Heart left ventricle (tissue), 13 donors: ENCODE measurements at regions not wholly inside any gene's neighbourhood (a gene's known extent, or its start where the extent isn't known, plus 50 kb on each side); places are given as distances from the start of the nearest gene placed in this dataset.

ENCODE experiments used
- CTCF ChIP-seq, 12 donors: fragments of 200-600 bp; sonication (generic) in 4 of 12; IDR thresholded peaks; one replicate each; pipeline versions ENCODE4 v1.5.0 to v1.8.0; 2018 to 2022; ENCODE audit warnings: antibody characterized with exemption in 12 of 12, mild to moderate bottlenecking in 5 of 12
- POLR2A ChIP-seq, 2 donors: fragments of 450-650 bp; IDR thresholded peaks; one replicate each; pipeline ENCODE4 v1.6.1; 2017; ENCODE audit warnings: antibody characterized with exemption in 2 of 2, mild to moderate bottlenecking in 2 of 2, moderate library complexity in 2 of 2
- donor health status: ischemic (EF 13 %, LVEDD 7.1; RV severe dilation, severe dysfunction).
- donor health status: DM: no; HTN: yes; CAD: no.
- donor health status: DM: no; HTN: no; CAD: no.
- donor health status: ischemic (EF 25% LVEDD 6.9; RV normal size, moderate dysfunction).
- donor health status: ischemic (EF 25% LVEDD 5.7; RV mildly dilated, moderate dysfunction).
- donor health status: ischemic (EF 35%, LVEDD 5.7; RV mildly dilated, moderate dysfunction).
- donor health status: nonischemic (EF 11% LVEDD 7.7; RV severe dilation, severe dysfunction).
- donor health status: DM: yes; HTN: yes; CAD: no.
- donor health status: PGD.
- donor health status: ischemic (EF 29% LVEDD 5.4; RV normal size, mild dysfunction).
- donor health status: nonischemic (EF 23%, LVEDD 6.1; RV moderate dilation, normal function).

DNA sequence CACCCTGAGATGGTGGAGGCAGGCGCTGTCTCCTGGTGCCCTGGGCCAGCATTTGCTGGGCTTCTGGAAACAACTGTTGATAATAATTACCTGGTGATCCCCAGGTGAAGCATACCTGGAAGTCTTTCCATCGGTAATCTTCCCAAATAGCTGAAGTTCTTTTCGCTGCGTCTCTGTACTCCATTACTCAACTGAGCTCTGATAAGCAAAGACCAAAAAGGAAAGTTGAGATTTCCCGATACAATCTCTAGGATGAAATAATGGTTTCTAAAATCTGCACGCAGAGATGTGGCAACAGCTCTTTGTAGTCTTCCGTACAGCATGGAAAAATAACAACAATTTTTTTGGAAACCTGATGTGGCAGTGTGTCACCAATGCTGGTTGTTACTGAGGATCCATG, 226.5 kb downstream of the GATA3 start:
- TF ChIP-seq CTCF (IDR thresholded peaks at IDR 0.05) (no peak), POLR2A (IDR thresholded peaks at IDR 0.05) (no peak)
